HepG2 (cell line): ENCODE measurements at regions not wholly inside any gene's neighbourhood (a gene's known extent, or its start where the extent isn't known, plus 50 kb on each side); places are given as distances from the start of the nearest gene placed in this dataset.

Experiments used
- FOXA1 ChIP-seq, 2 experiments: fragments of 450-650 bp in 1 of 2; sonication (generic) in 1 of 2; formaldehyde crosslinking in 1 of 2; IDR thresholded peaks; 2 replicates each; pipeline versions ENCODE4 v1.4.0 to v1.6.1; 2016 to 2020; ENCODE audit warnings: missing genetic modification reagents in 1 of 2
- GATA4 ChIP-seq: sonication (generic); IDR thresholded peaks from 2 replicates; pipeline ENCODE4 v1.6.1; 2016; ENCODE audit warnings: antibody characterized with exemption, low read depth, borderline replicate concordance
- HMG20A ChIP-seq: IDR thresholded peaks from 2 replicates; pipeline ENCODE4 v1.6.1; 2016; ENCODE audit warnings: borderline replicate concordance
- JUND ChIP-seq: sonication (generic); formaldehyde crosslinking; IDR thresholded peaks from 2 replicates; pipeline ENCODE4 v1.8.0; 2022; ENCODE audit warnings: mild to moderate bottlenecking, missing genetic modification reagents
- KLF16 ChIP-seq, 2 experiments: sonication (generic) in 1 of 2; formaldehyde crosslinking in 1 of 2; IDR thresholded peaks; 2 replicates each; pipeline versions ENCODE4 v1.6.1 to v1.8.0; 2016 to 2023; ENCODE audit warnings: missing genetic modification reagents in 2 of 2, missing compliant biosample characterization in 1 of 2
- MAFK ChIP-seq, 2 experiments: IDR thresholded peaks in 1 of 2; conservative IDR thresholded peaks in 1 of 2; 2 replicates each; pipeline ENCODE4 v1.6.1; 2011; ENCODE audit warnings: improper control_type of control experiment in 2 of 2, low read length in 2 of 2
- NR2F2 ChIP-seq: IDR thresholded peaks from 2 replicates; pipeline ENCODE4 v1.6.1; 2012; ENCODE audit warnings: low read depth, inconsistent platforms, borderline replicate concordance
- PHF20 ChIP-seq: sonication (generic); formaldehyde crosslinking; IDR thresholded peaks from 2 replicates; pipeline ENCODE4 v1.5.0; 2020; ENCODE audit warnings: mild to moderate bottlenecking, missing genetic modification reagents
- PLSCR1 ChIP-seq: sonication (generic); formaldehyde crosslinking; IDR thresholded peaks from 2 replicates; pipeline ENCODE4 v1.5.0; 2020; ENCODE audit warnings: missing genetic modification reagents, mild to moderate bottlenecking, borderline replicate concordance
- SIN3B ChIP-seq: fragments of 150-350 bp; IDR thresholded peaks from 2 replicates; pipeline ENCODE4 v1.6.1; 2014; ENCODE audit warnings: low read length
- SMAD1 ChIP-seq: sonication (generic); formaldehyde crosslinking; IDR thresholded peaks from 2 replicates; pipeline ENCODE4 v1.4.0; 2020; ENCODE audit warnings: missing genetic modification reagents, low read depth, mild to moderate bottlenecking, borderline replicate concordance
- SMAD3 ChIP-seq: sonication (generic); formaldehyde crosslinking; IDR thresholded peaks from 2 replicates; pipeline ENCODE4 v1.4.0; 2020; ENCODE audit warnings: missing genetic modification reagents
- SNRNP70 ChIP-seq: fragments of 200-400 bp; formaldehyde crosslinking; IDR thresholded peaks from 2 replicates; pipeline ENCODE4 v1.6.1; 2017; ENCODE audit warnings: mild to moderate bottlenecking, low read depth, low read length, moderate library complexity
- ZKSCAN1 ChIP-seq: fragments of 150-350 bp; IDR thresholded peaks from 2 replicates; pipeline ENCODE4 v1.6.1; 2014; ENCODE audit warnings: low read length
- ZNF281 ChIP-seq: sonication (generic); formaldehyde crosslinking; IDR thresholded peaks from 2 replicates; pipeline ENCODE4 v1.4.0; 2020; ENCODE audit warnings: missing genetic modification reagents, borderline replicate concordance
- ZNF605 ChIP-seq: sonication (generic); formaldehyde crosslinking; IDR thresholded peaks from 2 replicates; pipeline ENCODE4 v1.8.0; 2022; ENCODE audit warnings: mild to moderate bottlenecking, missing genetic modification reagents
- ZNF644 ChIP-seq: IDR thresholded peaks from 2 replicates; pipeline ENCODE4 v1.6.1; 2016; ENCODE audit warnings: low read depth
- TF ChIP-seq, protein P1 (sequence below): sonication (generic); formaldehyde crosslinking; IDR thresholded peaks from 2 replicates; pipeline ENCODE4 v1.5.0; 2020; ENCODE audit warnings: mild to moderate bottlenecking, missing genetic modification reagents
- TF ChIP-seq, protein P2 (sequence below): sonication (generic); formaldehyde crosslinking; IDR thresholded peaks from 2 replicates; pipeline ENCODE4 v1.5.0; 2020; ENCODE audit warnings: mild to moderate bottlenecking, missing genetic modification reagents, moderate library complexity
- TF ChIP-seq, protein P3 (sequence below), 2 experiments: fragments of 450-650 bp in 1 of 2; sonication (generic) in 1 of 2; formaldehyde crosslinking; IDR thresholded peaks; 2 replicates each; pipeline versions ENCODE4 v1.5.0 to v1.8.0; 2020 to 2022; ENCODE audit warnings: mild to moderate bottlenecking in 1 of 2, missing genetic modification reagents in 1 of 2

- TF ChIP-seq KLF16 (CRISPR knock-in tag; IDR thresholded peaks at IDR 0.05), result 0 out of 4 replicates have a peak, but pooled peaks of 1 of the 2 experiments have one; percentile 40
- no peak for TF ChIP-seq MAFK (conservative IDR thresholded peaks at IDR 0.05 in 1 of 2, IDR thresholded peaks at IDR 0.05 in 1 of 2; ENCODE audit: low read length in 2 of 2)
- TF ChIP-seq, protein P1, sequence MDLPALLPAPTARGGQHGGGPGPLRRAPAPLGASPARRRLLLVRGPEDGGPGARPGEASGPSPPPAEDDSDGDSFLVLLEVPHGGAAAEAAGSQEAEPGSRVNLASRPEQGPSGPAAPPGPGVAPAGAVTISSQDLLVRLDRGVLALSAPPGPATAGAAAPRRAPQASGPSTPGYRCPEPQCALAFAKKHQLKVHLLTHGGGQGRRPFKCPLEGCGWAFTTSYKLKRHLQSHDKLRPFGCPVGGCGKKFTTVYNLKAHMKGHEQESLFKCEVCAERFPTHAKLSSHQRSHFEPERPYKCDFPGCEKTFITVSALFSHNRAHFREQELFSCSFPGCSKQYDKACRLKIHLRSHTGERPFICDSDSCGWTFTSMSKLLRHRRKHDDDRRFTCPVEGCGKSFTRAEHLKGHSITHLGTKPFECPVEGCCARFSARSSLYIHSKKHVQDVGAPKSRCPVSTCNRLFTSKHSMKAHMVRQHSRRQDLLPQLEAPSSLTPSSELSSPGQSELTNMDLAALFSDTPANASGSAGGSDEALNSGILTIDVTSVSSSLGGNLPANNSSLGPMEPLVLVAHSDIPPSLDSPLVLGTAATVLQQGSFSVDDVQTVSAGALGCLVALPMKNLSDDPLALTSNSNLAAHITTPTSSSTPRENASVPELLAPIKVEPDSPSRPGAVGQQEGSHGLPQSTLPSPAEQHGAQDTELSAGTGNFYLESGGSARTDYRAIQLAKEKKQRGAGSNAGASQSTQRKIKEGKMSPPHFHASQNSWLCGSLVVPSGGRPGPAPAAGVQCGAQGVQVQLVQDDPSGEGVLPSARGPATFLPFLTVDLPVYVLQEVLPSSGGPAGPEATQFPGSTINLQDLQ (CRISPR knock-in tag), result no peak
- no peak for TF ChIP-seq ZKSCAN1
- no peak for TF ChIP-seq SMAD1 (CRISPR knock-in tag)
- no peak for TF ChIP-seq SIN3B
- no peak for TF ChIP-seq FOXA1 (IDR thresholded peaks at IDR 0.05)
- peak; percentile 84 for TF ChIP-seq FOXA1 (CRISPR knock-in tag; IDR thresholded peaks at IDR 0.05)
- peak; percentile 76 for TF ChIP-seq SMAD3 (CRISPR knock-in tag)
- TF ChIP-seq, protein P2, sequence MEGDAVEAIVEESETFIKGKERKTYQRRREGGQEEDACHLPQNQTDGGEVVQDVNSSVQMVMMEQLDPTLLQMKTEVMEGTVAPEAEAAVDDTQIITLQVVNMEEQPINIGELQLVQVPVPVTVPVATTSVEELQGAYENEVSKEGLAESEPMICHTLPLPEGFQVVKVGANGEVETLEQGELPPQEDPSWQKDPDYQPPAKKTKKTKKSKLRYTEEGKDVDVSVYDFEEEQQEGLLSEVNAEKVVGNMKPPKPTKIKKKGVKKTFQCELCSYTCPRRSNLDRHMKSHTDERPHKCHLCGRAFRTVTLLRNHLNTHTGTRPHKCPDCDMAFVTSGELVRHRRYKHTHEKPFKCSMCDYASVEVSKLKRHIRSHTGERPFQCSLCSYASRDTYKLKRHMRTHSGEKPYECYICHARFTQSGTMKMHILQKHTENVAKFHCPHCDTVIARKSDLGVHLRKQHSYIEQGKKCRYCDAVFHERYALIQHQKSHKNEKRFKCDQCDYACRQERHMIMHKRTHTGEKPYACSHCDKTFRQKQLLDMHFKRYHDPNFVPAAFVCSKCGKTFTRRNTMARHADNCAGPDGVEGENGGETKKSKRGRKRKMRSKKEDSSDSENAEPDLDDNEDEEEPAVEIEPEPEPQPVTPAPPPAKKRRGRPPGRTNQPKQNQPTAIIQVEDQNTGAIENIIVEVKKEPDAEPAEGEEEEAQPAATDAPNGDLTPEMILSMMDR (CRISPR knock-in tag), result no peak
- TF ChIP-seq, protein P3, sequence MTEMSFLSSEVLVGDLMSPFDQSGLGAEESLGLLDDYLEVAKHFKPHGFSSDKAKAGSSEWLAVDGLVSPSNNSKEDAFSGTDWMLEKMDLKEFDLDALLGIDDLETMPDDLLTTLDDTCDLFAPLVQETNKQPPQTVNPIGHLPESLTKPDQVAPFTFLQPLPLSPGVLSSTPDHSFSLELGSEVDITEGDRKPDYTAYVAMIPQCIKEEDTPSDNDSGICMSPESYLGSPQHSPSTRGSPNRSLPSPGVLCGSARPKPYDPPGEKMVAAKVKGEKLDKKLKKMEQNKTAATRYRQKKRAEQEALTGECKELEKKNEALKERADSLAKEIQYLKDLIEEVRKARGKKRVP (CRISPR knock-in tag; IDR thresholded peaks at IDR 0.05), result peak in 1 of 2 experiments; percentile 59; a peak in 2 of 4 replicates
- TF ChIP-seq PHF20 (CRISPR knock-in tag), result no peak
- peak; percentile 91; the same call in 1 of the 2 replicates for TF ChIP-seq HMG20A (CRISPR knock-in tag)
- no peak for TF ChIP-seq PLSCR1 (CRISPR knock-in tag)
- TF ChIP-seq ZNF281 (CRISPR knock-in tag), result peak; percentile 59; the same call in 1 of the 2 replicates
- peak; percentile 68; the same call in 1 of the 2 replicates for TF ChIP-seq NR2F2
- TF ChIP-seq ZNF644 (CRISPR knock-in tag), result peak; percentile 94
- no peak for TF ChIP-seq GATA4
- no peak for TF ChIP-seq SNRNP70
- no peak for TF ChIP-seq ZNF605 (CRISPR knock-in tag)
- no peak for TF ChIP-seq JUND
These were observed 542.3 kb upstream of the NRP1 start (continued) for GRCh38 chr10:33876584-33877400.
